ENCODE measurements at regions not wholly inside any gene's neighbourhood (a gene's known extent, or its start where the extent isn't known, plus 50 kb on each side); places are given as distances from the start of the nearest gene placed in this dataset.

DNA sequence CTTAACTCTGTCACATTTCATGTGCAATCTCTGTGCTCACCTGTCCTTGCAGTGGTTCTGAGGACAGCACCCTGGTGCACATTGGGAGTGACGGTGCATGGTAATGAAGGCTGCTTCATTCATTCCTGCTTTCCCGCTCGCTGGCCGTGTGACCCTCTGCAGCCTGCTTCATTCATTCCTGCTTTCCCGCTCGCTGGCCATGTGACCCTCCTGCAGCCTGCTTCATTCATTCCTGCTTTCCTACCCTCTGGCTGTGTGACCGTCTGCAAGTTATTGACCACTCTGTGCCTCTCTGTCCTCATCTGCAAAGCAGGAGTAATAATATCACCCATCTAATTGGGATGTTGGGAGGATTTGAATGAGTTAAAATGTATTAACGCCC lies 189.1 kb upstream of the TMEM132C start:
- intact Hi-C loops (cut with DNase I), result no loop called here
- Histone ChIP-seq H3K27ac (no peak overlapping the region), H3K4me3 (no peak overlapping the region), H3K4me1 (no peaks in the 10 kb centered on the region), H3K36me3 (no peaks in the 10 kb centered on the region), H3K27me3 (no peaks in the 10 kb centered on the region), H3K9me3 (no peaks in the 10 kb centered on the region)
- TF ChIP-seq, protein P1, sequence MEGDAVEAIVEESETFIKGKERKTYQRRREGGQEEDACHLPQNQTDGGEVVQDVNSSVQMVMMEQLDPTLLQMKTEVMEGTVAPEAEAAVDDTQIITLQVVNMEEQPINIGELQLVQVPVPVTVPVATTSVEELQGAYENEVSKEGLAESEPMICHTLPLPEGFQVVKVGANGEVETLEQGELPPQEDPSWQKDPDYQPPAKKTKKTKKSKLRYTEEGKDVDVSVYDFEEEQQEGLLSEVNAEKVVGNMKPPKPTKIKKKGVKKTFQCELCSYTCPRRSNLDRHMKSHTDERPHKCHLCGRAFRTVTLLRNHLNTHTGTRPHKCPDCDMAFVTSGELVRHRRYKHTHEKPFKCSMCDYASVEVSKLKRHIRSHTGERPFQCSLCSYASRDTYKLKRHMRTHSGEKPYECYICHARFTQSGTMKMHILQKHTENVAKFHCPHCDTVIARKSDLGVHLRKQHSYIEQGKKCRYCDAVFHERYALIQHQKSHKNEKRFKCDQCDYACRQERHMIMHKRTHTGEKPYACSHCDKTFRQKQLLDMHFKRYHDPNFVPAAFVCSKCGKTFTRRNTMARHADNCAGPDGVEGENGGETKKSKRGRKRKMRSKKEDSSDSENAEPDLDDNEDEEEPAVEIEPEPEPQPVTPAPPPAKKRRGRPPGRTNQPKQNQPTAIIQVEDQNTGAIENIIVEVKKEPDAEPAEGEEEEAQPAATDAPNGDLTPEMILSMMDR (IDR thresholded peaks at IDR 0.05), result no peak
- DNase-seq, result no peak
- no peak for ATAC-seq

DNA sequence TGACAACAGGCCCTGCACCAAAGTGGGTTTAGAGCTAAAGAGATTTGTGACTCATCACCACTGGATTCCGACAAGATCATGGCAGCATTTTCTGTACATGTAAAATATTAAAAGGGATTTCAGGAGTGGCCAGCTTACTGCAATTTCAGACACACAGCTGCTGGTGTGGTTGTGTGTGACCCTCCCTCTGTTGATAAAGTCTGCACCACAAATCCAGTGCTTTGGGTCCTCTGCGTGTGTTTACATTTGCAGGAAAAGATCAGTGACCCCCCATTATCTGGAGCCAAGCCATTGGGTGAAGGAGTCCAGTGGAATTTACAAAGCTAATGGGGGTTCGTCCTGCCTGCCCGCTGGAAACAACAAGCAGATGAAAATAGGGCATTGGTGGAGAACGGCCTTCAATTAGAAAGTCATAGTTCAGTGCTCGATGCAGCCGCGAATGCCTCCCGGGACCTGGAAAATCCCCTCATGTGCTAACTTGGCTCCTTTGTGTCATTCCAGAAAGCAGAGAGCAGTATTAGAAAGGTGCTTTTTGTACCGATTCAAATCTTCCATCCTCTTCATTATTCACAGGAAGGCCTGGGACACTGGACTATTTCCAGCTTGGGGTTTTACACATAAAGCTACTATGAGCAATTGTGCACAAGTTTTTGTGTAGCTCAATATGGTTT lies 188.5 kb upstream of the TMEM132C start:
- H3K4me3 ChIP-seq, result no peak overlapping the region
- H3K27ac ChIP-seq, result no peak overlapping the region
- ATAC-seq (no peak), DNase-seq (no peak)
- no peaks in the 10 kb centered on the region for H3K36me3 ChIP-seq
- H3K4me1 ChIP-seq, result no peaks in the 10 kb centered on the region
- no peaks in the 10 kb centered on the region for H3K27me3 ChIP-seq
- no peaks in the 10 kb centered on the region for H3K9me3 ChIP-seq
- TF ChIP-seq, protein P1 (IDR thresholded peaks at IDR 0.05), result no peak
- intact Hi-C loops (cut with DNase I), result no loop called here

DNA sequence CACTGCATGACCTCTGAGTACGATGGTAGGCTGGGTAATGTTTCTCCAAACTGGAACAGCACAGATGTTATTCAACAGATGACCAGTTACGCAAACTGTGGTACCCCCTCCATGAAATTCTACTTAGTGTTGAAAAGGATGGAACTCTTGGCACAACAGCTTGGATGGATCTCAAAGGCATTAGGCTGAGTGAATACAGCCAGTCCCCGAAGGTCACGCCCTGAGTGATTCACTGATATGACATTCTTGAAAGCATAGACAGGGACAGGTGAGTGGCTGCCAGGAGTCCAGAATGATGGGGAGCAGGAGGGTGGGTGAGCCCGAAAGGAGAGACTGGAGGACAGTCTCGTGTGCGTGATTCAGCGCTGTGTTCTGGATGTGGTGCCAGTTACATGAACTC lies 187.5 kb upstream of the TMEM132C start:
- Histone ChIP-seq H3K36me3 (no peaks in the 10 kb centered on the region), H3K27ac (no peak overlapping the region), H3K27me3 (no peaks in the 10 kb centered on the region), H3K4me1 (no peaks in the 10 kb centered on the region), H3K9me3 (no peaks in the 10 kb centered on the region), H3K4me3 (no peak overlapping the region)
- TF ChIP-seq, protein P1 (IDR thresholded peaks at IDR 0.05), result no peak
- DNase-seq (no peak), ATAC-seq (no peak)
- intact Hi-C loops (cut with DNase I), result no loop called here

DNA sequence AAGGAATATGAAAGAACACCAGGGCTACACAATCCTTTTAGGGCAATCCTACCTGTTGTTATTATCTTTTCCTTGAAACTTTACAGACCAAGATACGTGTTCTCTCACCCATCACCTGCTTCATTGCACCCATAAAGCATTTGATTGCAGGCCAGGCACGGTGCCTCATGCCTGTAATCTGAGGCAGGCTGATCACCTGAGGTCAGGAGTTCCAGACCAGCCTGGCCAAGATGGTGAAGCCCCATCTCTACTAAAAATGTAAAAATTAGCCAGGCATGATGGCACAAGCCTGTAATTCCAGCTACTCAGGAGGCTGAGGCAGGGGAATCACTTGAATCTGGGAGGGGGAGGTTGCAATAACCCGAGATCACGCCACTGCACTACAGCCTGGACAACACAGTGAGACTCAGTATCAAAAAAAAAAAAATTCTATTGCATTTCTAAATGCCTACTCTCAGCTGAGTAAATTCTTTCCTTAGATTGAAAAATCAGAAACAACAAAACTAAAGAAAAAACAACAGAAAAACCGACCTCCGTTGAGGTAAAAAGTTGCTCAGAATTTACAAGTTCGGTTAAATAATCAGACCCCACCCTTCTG lies 183.7 kb upstream of the TMEM132C start:
- no peaks in the 10 kb centered on the region for H3K36me3 ChIP-seq
- no peaks in the 10 kb centered on the region for H3K27me3 ChIP-seq
- DNase-seq, result no peak
- no peaks in the 10 kb centered on the region for H3K9me3 ChIP-seq
- no peak for ATAC-seq
- intact Hi-C loops (cut with DNase I), result no loop called here
- no peak overlapping the region for H3K4me3 ChIP-seq
- TF ChIP-seq, protein P1 (IDR thresholded peaks at IDR 0.05), result no peak
- no peaks in the 10 kb centered on the region for H3K4me1 ChIP-seq
- no peak overlapping the region for H3K27ac ChIP-seq

DNA sequence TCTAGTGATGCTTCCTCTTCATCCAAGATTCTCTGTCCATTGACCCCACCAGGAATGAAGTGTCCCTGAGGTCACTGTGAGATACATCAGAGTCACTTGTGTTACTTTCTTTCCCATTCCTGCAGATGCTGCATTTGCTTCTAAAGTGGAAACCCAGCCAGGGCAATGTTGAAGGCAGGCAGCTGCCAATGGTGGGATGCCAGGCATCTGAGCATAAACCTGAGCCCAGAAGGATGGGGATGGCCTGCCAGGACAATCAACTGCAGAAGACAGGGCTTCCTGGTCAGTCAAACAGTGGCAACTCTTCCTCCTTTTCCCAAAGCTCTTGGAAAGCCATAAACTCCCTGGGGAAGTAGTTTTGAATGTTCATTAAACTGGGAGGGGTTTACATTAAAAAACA lies 178.0 kb upstream of the TMEM132C start:
- Histone ChIP-seq H3K4me3 (no peak overlapping the region), H3K4me1 (no peaks in the 10 kb centered on the region), H3K27me3 (no peaks in the 10 kb centered on the region), H3K9me3 (no peaks in the 10 kb centered on the region), H3K27ac (no peak overlapping the region), H3K36me3 (no peaks in the 10 kb centered on the region)
- DNase-seq (no peak), ATAC-seq (no peak)
- intact Hi-C loops (cut with DNase I), result no loop called here
- TF ChIP-seq, protein P1 (IDR thresholded peaks at IDR 0.05), result no peak

Measured in upper lobe of right lung (tissue), 1 donor.